ENCODE measurements at regions not wholly inside any gene's neighbourhood (a gene's known extent, or its start where the extent isn't known, plus 50 kb on each side); places are given as distances from the start of the nearest gene placed in this dataset.

DNA sequence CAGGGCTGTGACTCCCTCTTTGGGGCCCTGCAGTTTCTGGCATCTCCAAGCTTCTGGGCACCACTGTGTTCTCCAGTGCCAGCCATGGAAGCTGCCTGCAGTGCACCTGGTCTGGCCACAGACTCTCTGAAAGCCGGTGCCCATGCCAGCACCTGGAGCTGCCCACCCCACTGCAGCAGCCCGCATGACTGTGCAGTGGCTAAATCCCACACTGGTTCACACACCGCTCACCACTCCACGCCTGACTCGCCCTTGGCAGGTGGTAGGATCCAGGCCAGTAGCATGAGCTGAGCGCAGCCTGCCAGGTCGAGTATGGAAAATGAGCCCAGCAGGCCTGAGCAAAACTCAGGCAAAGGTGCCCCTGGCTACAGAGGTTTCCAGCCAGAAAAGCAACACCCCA is 72.8 kb upstream of the INTU start:
- 97% methylated on average over 7 of the region's 7 CpGs for WGBS
- DNase-seq (ENCODE audit: low read depth in 6 of 9, low spot score in 9 of 9) = no peak
- Histone ChIP-seq H3K4me1 (ENCODE audit: control insufficient read depth in 2 of 2, insufficient read depth in 2 of 2, low read length in 2 of 2) (no peaks in the 10 kb centered on the region), H3K4me3 (ENCODE audit: low read length in 2 of 2) (no peak overlapping the region), H3K9me3 (ENCODE audit: control insufficient read depth in 2 of 2, insufficient read depth in 1 of 2, low read length in 1 of 2) (peaks cover 0 to 15% of the 10 kb centered on the region in 2 donors), H3K27ac (ENCODE audit: low read depth in 1 of 2, low read length in 1 of 2) (no peak overlapping the region), H3K27me3 (ENCODE audit: control insufficient read depth in 2 of 2, insufficient read depth in 1 of 2, low read length in 1 of 2) (no peaks in the 10 kb centered on the region), H3K36me3 (ENCODE audit: control insufficient read depth in 2 of 2, insufficient read depth in 2 of 2, low read length in 1 of 2) (no peaks in the 10 kb centered on the region)

GRCh38 chr4:127560755-127561154 is 72.0 kb upstream of the INTU start:
- Histone ChIP-seq H3K4me1 (ENCODE audit: control insufficient read depth in 2 of 2, insufficient read depth in 2 of 2, low read length in 2 of 2) (no peaks in the 10 kb centered on the region), H3K4me3 (ENCODE audit: low read length in 2 of 2) (no peak overlapping the region), H3K27ac (ENCODE audit: low read depth in 1 of 2, low read length in 1 of 2) (no peak overlapping the region), H3K9me3 (ENCODE audit: control insufficient read depth in 2 of 2, insufficient read depth in 1 of 2, low read length in 1 of 2) (peaks cover 0 to 15% of the 10 kb centered on the region in 2 donors), H3K36me3 (ENCODE audit: control insufficient read depth in 2 of 2, insufficient read depth in 2 of 2, low read length in 1 of 2) (no peaks in the 10 kb centered on the region), H3K27me3 (ENCODE audit: control insufficient read depth in 2 of 2, insufficient read depth in 1 of 2, low read length in 1 of 2) (no peaks in the 10 kb centered on the region)
- DNase-seq (ENCODE audit: low read depth in 6 of 9, low spot score in 9 of 9) = no peak
- WGBS = 95% methylated on average over 3 of the region's 3 CpGs

- 86% methylated on average over 2 of the region's 2 CpGs for WGBS
- no peak for DNase-seq (ENCODE audit: low read depth in 6 of 9, low spot score in 9 of 9)
- Histone ChIP-seq H3K4me3 (ENCODE audit: low read length in 2 of 2) (no peak overlapping the region), H3K4me1 (ENCODE audit: control insufficient read depth in 2 of 2, insufficient read depth in 2 of 2, low read length in 2 of 2) (no peaks in the 10 kb centered on the region), H3K9me3 (ENCODE audit: control insufficient read depth in 2 of 2, insufficient read depth in 1 of 2, low read length in 1 of 2) (no peaks in the 10 kb centered on the region), H3K36me3 (ENCODE audit: control insufficient read depth in 2 of 2, insufficient read depth in 2 of 2, low read length in 1 of 2) (no peaks in the 10 kb centered on the region), H3K27ac (ENCODE audit: low read depth in 1 of 2, low read length in 1 of 2) (no peak overlapping the region), H3K27me3 (ENCODE audit: control insufficient read depth in 2 of 2, insufficient read depth in 1 of 2, low read length in 1 of 2) (no peaks in the 10 kb centered on the region)
Observed at GRCh38 chr4:127574643-127575042, 58.1 kb upstream of the INTU start.

DNA sequence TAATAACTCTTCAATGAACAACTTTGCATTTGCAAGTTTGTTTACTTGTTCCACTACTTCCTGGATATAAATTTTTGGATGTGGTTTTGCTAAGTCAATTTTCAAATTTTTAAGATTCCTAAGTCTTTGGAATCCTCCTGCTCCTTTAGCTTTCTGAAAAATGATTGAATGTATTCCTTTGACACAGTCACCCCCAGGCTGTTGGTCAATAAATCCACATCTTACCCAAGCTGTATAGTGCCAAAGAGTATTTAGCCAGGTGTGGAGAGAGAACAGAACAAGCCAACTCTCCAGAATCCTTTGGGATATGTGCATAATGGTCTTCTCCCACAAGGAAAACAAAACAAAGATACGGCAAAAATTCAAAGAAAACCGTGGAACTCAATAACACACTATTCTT is 56.9 kb upstream of the INTU start:
- Histone ChIP-seq H3K36me3 (ENCODE audit: control insufficient read depth in 2 of 2, insufficient read depth in 2 of 2, low read length in 1 of 2) (no peaks in the 10 kb centered on the region), H3K27ac (ENCODE audit: low read depth in 1 of 2, low read length in 1 of 2) (no peak overlapping the region), H3K27me3 (ENCODE audit: control insufficient read depth in 2 of 2, insufficient read depth in 1 of 2, low read length in 1 of 2) (no peaks in the 10 kb centered on the region), H3K4me1 (ENCODE audit: control insufficient read depth in 2 of 2, insufficient read depth in 2 of 2, low read length in 2 of 2) (no peaks in the 10 kb centered on the region), H3K9me3 (ENCODE audit: control insufficient read depth in 2 of 2, insufficient read depth in 1 of 2, low read length in 1 of 2) (no peaks in the 10 kb centered on the region), H3K4me3 (ENCODE audit: low read length in 2 of 2) (no peak overlapping the region)
- DNase-seq (ENCODE audit: low read depth in 6 of 9, low spot score in 9 of 9) = no peak
- WGBS = 87% methylated on average over 2 of the region's 2 CpGs

- Histone ChIP-seq H3K9me3 (ENCODE audit: control insufficient read depth in 2 of 2, insufficient read depth in 1 of 2, low read length in 1 of 2) (no peaks in the 10 kb centered on the region), H3K27me3 (ENCODE audit: control insufficient read depth in 2 of 2, insufficient read depth in 1 of 2, low read length in 1 of 2) (no peaks in the 10 kb centered on the region), H3K4me1 (ENCODE audit: control insufficient read depth in 2 of 2, insufficient read depth in 2 of 2, low read length in 2 of 2) (no peaks in the 10 kb centered on the region), H3K27ac (ENCODE audit: low read depth in 1 of 2, low read length in 1 of 2) (no peak overlapping the region), H3K36me3 (ENCODE audit: control insufficient read depth in 2 of 2, insufficient read depth in 2 of 2, low read length in 1 of 2) (no peaks in the 10 kb centered on the region), H3K4me3 (ENCODE audit: low read length in 2 of 2) (no peak overlapping the region)
- no peak for DNase-seq (ENCODE audit: low read depth in 6 of 9, low spot score in 9 of 9)
- 88% methylated on average over 3 of the region's 3 CpGs for WGBS
Observed at GRCh38 chr4:127578491-127578890, 54.3 kb upstream of the INTU start.

GRCh38 chr4:127578967-127579366 is 53.8 kb upstream of the INTU start:
- no peaks in the 10 kb centered on the region for H3K9me3 ChIP-seq (ENCODE audit: control insufficient read depth in 2 of 2, insufficient read depth in 1 of 2, low read length in 1 of 2)
- no peak overlapping the region for H3K4me3 ChIP-seq (ENCODE audit: low read length in 2 of 2)
- DNase-seq (ENCODE audit: low read depth in 6 of 9, low spot score in 9 of 9) = no peak
- no peaks in the 10 kb centered on the region for H3K36me3 ChIP-seq (ENCODE audit: control insufficient read depth in 2 of 2, insufficient read depth in 2 of 2, low read length in 1 of 2)
- no peak overlapping the region for H3K27ac ChIP-seq (ENCODE audit: low read depth in 1 of 2, low read length in 1 of 2)
- WGBS = 96% methylated on average over 7 of the region's 7 CpGs
- no peaks in the 10 kb centered on the region for H3K27me3 ChIP-seq (ENCODE audit: control insufficient read depth in 2 of 2, insufficient read depth in 1 of 2, low read length in 1 of 2)
- no peaks in the 10 kb centered on the region for H3K4me1 ChIP-seq (ENCODE audit: control insufficient read depth in 2 of 2, insufficient read depth in 2 of 2, low read length in 2 of 2)

DNA sequence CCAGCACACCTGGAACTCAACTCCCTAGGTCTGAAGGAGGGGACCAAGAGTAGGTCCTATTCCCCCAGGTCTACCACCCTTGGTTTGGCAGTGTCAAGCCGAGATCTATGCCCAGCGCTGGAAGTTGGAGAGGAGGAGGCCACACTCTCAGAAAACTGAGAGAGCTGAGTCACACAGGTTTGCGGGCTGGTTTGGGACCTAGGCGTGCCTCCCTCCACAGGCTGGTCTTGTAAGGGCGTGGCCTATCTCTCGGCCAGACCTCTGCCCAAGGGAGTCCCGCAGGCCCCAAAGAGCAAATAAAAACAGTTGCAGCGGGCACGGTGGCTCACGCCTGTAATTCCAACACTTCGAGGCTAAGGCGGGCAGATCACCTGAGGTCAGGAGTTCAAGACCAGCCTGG is 52.9 kb upstream of the INTU start:
- DNase-seq (ENCODE audit: low read depth in 6 of 9, low spot score in 9 of 9) = no peak
- Histone ChIP-seq H3K36me3 (ENCODE audit: control insufficient read depth in 2 of 2, insufficient read depth in 2 of 2, low read length in 1 of 2) (no peaks in the 10 kb centered on the region), H3K9me3 (ENCODE audit: control insufficient read depth in 2 of 2, insufficient read depth in 1 of 2, low read length in 1 of 2) (no peaks in the 10 kb centered on the region), H3K4me3 (ENCODE audit: low read length in 2 of 2) (no peak overlapping the region), H3K27ac (ENCODE audit: low read depth in 1 of 2, low read length in 1 of 2) (no peak overlapping the region), H3K4me1 (ENCODE audit: control insufficient read depth in 2 of 2, insufficient read depth in 2 of 2, low read length in 2 of 2) (no peaks in the 10 kb centered on the region), H3K27me3 (ENCODE audit: control insufficient read depth in 2 of 2, insufficient read depth in 1 of 2, low read length in 1 of 2) (no peaks in the 10 kb centered on the region)
- 96% methylated on average over 12 of the region's 12 CpGs for WGBS

- Histone ChIP-seq H3K36me3 (ENCODE audit: control insufficient read depth in 2 of 2, insufficient read depth in 2 of 2, low read length in 1 of 2) (no peaks in the 10 kb centered on the region), H3K27me3 (ENCODE audit: control insufficient read depth in 2 of 2, insufficient read depth in 1 of 2, low read length in 1 of 2) (no peaks in the 10 kb centered on the region), H3K4me3 (ENCODE audit: low read length in 2 of 2) (no peak overlapping the region), H3K27ac (ENCODE audit: low read depth in 1 of 2, low read length in 1 of 2) (no peak overlapping the region), H3K4me1 (ENCODE audit: control insufficient read depth in 2 of 2, insufficient read depth in 2 of 2, low read length in 2 of 2) (no peaks in the 10 kb centered on the region), H3K9me3 (ENCODE audit: control insufficient read depth in 2 of 2, insufficient read depth in 1 of 2, low read length in 1 of 2) (no peaks in the 10 kb centered on the region)
- 92% methylated on average over 4 of the region's 4 CpGs for WGBS
- DNase-seq (ENCODE audit: low read depth in 6 of 9, low spot score in 9 of 9) = no peak
Observed at GRCh38 chr4:127580300-127580699, 52.5 kb upstream of the INTU start.

DNA sequence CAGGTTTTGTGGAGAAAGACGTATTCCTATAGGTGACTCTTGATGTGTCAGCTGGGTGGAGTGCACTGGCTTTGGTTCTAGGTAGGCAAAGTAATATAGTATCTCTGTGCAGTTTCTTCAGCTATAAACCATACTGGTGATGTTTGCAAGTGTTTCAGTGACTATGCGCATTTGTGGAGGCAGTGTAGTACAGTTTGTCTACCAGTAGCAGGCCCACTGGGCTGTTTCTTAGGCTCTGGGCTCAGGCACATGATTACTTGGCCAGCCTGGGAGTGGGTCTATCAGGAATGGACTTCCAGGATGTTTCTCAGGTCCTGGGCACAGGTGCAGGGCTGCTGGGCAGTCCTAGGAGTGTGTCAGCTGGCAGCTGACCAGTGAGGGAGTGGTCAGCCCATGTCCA is 51.9 kb upstream of the INTU start:
- Histone ChIP-seq H3K27ac (ENCODE audit: low read depth in 1 of 2, low read length in 1 of 2) (no peak overlapping the region), H3K9me3 (ENCODE audit: control insufficient read depth in 2 of 2, insufficient read depth in 1 of 2, low read length in 1 of 2) (no peaks in the 10 kb centered on the region), H3K4me3 (ENCODE audit: low read length in 2 of 2) (no peak overlapping the region), H3K27me3 (ENCODE audit: control insufficient read depth in 2 of 2, insufficient read depth in 1 of 2, low read length in 1 of 2) (no peaks in the 10 kb centered on the region), H3K4me1 (ENCODE audit: control insufficient read depth in 2 of 2, insufficient read depth in 2 of 2, low read length in 2 of 2) (no peaks in the 10 kb centered on the region), H3K36me3 (ENCODE audit: control insufficient read depth in 2 of 2, insufficient read depth in 2 of 2, low read length in 1 of 2) (no peaks in the 10 kb centered on the region)
- DNase-seq (ENCODE audit: low read depth in 6 of 9, low spot score in 9 of 9) = no peak
- 99% methylated on average over 2 of the region's 2 CpGs for WGBS
